ENCODE measurements at regions not wholly inside any gene's neighbourhood (a gene's known extent, or its start where the extent isn't known, plus 50 kb on each side); places are given as distances from the start of the nearest gene placed in this dataset.

GRCh38 chr6:6781873-6782227 is 193.3 kb downstream of the LY86 start:
- DNase-seq (ENCODE audit: low spot score) = no peak

- no peak for DNase-seq (ENCODE audit: low spot score)
Measured at GRCh38 chr6:6783721-6784120, 195.2 kb downstream of the LY86 start.

GRCh38 chr6:6784514-6785162 is 196.1 kb downstream of the LY86 start:
- DNase-seq (ENCODE audit: low spot score) = no peak

DNA sequence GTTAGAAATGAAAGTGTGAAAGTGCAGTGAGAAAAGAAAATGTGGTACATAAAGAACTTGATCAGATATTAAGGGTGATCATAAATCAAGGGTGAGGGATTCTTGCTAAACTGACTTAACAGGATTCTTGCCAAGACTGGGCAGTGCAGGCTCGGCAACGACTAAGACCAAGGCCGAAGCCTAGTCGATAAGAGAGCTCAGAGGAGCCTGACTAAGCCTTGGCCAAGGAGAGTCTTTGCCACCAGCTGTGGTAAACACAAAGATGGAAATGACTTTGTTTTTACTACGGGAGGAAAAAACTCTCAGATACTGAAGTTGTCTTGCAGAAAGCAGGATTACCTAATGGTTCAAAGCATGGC is 196.6 kb downstream of the LY86 start:
- no peak for DNase-seq (ENCODE audit: low spot score)

DNA sequence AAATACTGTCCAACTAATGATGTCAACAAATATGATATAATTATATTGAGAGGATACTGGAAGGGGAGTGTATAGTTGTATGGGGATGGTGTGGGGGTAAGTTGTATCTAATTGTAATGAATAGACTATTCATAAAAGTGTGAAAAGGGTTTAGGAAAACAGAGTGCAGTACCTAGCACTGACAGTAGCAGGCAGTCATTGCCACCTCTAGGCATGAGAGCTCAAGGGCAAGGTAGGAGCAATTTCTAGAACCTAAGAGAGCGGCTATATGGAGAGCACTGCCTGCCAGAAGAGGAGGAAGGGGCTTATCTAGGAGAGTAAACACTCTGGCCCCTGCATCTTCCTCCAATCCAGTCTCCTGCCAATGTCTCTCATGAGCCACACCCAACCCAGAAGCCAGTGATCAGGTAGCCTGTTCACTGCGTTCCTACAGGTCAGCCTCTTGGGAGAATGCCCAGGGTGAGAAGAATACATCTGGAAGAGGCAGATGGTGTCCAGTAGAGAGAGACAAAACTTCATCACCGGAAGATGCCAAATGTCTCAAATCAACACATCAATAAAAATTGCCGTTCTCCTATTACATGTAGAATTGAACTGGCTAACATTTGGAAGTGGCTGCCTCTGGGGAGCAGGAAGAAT is 200.0 kb downstream of the LY86 start:
- no peak for DNase-seq (ENCODE audit: low spot score)

GRCh38 chr6:6790393-6790792 is 201.9 kb downstream of the LY86 start:
- DNase-seq (ENCODE audit: low spot score) = no peak

- no peak for DNase-seq (ENCODE audit: low spot score)
Measured at GRCh38 chr6:6790891-6791290, 202.4 kb downstream of the LY86 start.

DNA sequence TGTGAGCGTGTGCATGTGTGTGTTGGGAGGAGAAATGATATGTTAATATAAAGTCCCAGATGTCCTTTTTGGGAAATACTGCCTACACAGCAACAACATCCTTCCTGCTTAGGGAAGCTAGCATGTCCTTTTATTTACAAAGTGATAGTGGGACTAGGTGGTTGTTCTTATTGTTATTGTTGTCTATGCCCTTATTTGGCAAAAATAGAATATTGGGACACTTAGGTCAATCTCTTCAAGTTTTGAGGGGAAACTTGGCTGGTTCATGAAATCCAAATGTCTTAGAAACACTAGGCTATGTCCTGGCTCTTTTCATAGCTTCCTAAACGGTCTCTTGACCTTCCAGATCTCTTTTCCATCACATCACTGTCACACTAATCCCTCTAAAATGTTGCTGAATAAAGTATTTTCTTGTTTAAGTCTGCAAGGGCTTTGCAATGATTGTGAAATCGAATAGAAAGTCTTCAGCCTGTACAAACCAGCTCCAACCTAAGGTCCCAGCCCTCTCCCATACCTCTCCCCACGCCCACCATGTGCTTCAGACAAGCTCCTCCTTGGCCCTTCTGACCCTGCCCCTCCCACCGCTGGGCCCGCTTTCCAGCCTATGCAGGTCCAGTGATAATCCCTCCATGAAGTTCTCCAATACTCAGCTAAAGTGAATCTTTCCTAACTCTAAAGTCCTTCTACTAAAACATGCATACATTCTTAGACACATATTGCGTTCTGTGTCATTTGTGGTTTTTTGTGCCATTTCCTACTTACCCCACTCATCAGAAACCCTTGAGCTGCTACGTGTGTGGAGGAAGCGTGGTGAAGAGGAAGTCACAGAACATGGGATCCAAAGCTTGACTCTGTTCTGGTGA is 205.1 kb downstream of the LY86 start:
- peak; percentile 55 for DNase-seq (ENCODE audit: low spot score)

DNA sequence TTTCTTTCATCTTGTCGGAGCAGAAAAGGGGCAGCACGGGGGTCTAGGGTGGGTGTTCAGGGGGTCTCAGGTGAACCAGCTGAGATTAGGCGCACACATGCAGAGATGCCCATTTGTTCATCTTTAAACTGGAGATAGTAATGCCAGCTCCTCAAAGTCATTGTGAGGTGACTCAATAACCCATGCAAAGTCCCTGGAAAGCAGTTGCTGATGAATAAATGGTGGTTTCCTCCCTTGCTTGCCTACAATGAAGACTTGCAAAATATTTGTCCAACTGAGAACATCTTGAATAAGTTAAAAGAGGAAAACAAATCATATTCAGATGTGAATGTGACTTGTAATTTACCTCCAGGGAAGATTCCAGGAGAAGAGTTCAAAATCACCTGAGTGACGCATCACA is 206.9 kb downstream of the LY86 start:
- DNase-seq (ENCODE audit: low spot score) = no peak

DNA sequence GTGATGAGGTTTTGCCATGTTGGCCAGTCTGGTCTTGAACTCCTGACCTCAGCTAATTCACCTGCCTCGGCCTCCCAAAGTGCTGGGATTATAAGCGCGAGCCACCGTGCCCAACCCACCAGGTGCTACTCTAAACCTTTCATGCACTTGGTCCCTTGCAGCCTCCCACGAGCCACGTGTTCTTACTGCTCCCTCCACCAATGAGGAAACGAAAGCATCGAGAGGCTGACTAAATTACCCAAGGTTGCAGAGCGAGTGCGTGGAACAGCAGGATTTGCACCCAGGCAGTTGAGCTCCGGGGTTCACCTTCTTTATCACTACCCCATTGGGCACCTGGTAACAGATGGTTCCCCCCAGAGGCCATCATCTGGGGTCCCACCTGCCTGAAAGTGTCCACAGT is 208.3 kb downstream of the LY86 start:
- peak; percentile 24 for DNase-seq (ENCODE audit: low spot score)

DNA sequence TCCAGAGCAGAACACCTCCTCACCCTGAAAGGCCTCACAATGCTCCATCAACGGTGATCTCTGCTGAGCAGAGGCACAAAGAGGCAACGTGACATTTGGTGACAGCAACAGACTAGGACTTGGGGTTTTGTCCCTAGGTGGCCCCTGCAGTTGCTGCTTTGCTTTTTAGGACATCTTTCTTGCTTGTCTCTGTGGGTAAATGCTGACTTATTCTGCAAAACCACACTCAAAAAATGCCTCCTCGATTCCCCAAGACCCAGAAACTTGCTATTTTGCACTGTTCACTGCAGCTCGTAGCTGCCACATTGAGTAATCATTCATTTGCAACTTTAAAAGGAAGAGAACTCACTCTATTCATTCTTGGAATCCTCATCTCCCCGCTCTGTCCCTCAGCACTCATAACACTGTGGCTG is 209.9 kb downstream of the LY86 start:
- no peak for DNase-seq (ENCODE audit: low spot score)

GRCh38 chr6:6801005-6801335 is 212.4 kb downstream of the LY86 start:
- no peak for DNase-seq (ENCODE audit: low spot score)

DNA sequence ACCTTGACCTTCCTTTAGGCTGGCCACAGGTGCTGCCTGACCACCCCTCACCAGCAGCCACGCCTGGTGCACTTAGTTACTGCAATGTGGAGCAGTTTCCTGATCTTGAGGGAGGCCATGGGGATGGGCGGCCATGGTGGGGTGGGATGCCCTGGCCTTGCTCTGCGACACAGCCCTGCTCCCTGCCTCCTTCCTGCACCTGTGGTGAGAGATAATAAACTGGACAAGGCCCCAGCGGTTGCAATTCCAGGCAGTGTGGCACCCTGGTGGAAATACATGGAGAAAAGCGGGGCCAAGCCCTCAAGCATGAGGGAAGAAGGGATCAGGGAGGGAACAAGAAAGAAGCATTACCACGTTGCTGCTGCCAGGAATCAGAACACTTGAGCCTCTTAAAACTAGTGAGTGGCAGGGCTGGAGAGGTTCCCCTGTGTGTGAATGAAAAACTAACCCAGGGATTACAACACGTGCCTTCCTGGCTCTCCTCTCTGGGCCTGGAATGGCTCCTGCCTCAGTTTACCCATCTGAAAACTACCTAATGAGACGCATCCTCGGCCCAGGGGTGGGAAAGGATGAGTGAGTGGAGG is 213.2 kb downstream of the LY86 start:
- DNase-seq (ENCODE audit: low spot score) = no peak

- no peak for DNase-seq (ENCODE audit: low spot score)
Measured at GRCh38 chr6:6803180-6803977, 214.9 kb downstream of the LY86 start.

DNA sequence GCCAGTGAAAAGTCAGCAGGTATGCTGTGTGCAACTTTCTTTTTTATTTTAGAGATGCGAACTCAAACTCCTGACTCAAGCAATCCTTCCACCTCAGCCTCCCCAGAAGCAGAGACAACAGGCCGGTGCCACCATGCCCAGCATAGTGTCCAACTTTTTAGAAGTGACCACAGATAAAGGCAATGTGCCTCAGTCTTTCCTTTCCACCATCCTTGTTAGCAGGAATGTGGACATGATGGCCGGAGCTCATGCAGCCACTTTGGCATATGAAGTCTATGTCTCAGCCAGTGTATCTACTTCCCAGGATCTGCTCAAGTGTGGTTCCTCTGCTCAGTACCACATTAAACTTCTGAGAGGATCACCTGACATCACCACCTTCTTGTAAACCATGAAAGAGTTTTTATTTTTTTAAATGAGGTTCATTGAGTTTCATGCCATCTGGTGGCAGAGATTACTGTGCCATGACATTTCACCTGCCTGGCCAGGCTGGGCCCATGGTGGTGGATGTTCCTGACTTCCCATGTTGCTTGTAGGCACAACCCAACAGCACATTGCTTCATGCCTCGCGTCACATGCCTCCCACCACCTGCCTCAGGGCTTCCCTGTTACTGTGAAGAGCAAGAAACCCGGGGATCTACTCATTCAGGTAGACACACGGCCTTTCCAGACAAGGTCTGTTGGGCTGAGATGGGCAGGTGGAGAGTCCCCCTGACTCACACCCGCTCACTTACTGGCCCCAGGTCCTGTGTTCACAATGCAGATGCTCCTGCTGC is 216.5 kb downstream of the LY86 start:
- DNase-seq (ENCODE audit: low spot score) = no peak

GRCh38 chr6:6806844-6807518 is 218.5 kb downstream of the LY86 start:
- DNase-seq (ENCODE audit: low spot score) = peak; percentile 80

GRCh38 chr6:6808343-6808742 is 219.8 kb downstream of the LY86 start:
- DNase-seq (ENCODE audit: low spot score) = no peak

- DNase-seq (ENCODE audit: low spot score) = no peak
Measured at GRCh38 chr6:6808915-6809314, 220.4 kb downstream of the LY86 start.

DNA sequence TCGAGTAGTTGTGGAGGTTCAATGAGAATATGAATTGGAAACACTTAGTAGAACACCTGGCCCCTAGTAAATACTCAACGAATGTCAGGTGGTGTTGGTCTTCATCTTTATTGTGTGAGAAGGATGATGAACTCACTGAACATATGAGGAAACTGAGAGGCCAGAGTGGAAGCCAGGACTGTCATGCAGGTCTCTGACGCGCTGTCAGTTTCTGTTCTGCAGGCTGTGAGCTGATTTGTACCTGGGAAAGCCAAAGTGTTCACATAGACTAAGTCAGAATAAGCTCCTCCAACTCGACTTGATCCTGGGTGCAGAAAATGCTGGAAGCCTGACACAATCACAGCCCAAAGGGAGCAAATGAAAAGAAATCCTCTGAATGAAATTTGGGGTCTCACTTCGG is 222.2 kb downstream of the LY86 start:
- no peak for DNase-seq (ENCODE audit: low spot score)

GRCh38 chr6:6811128-6812009 is 222.8 kb downstream of the LY86 start:
- peak; percentile 42 for DNase-seq (ENCODE audit: low spot score)
